ENCODE measurements at regions not wholly inside any gene's neighbourhood (a gene's known extent, or its start where the extent isn't known, plus 50 kb on each side); places are given as distances from the start of the nearest gene placed in this dataset.

GRCh38 chr12:91931111-91931510 is 214.5 kb downstream of the BTG1 start:
- TF ChIP-seq CTCF (IDR thresholded peaks at IDR 0.05) = no peak
- TF ChIP-seq POLR2A (IDR thresholded peaks at IDR 0.05) = no peak
- no peak for TF ChIP-seq POLR2AphosphoS5 (IDR thresholded peaks at IDR 0.05)
- TF ChIP-seq EP300 (IDR thresholded peaks at IDR 0.05) = no peak
